ENCODE measurements at regions not wholly inside any gene's neighbourhood (a gene's known extent, or its start where the extent isn't known, plus 50 kb on each side); places are given as distances from the start of the nearest gene placed in this dataset.

DNA sequence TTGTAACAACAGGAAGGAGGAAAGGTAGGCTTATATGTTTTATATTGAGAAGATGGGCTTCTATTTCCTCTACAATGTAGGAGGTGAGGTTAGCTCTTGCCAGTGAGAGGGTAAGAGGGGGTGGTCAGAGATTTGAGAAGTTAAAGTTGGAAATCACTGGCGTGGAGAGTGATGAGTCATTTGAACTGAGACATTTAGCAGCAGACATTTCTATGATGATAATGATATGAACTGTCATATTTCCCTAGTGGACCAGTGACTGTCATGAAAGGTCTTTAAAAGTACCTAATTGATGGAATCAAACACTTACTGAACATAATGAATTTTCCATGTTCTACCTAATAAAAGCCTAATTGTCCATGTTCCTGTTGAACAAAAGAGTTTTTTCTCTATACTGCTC is 126.1 kb downstream of the FAM161A start:
- Histone ChIP-seq H3K18ac (ENCODE audit: extremely low read depth, low read length) (no peak overlapping the region), H3K4ac (replicated peaks; ENCODE audit: insufficient read length, low read depth, low read length) (no peak overlapping the region), H2AK5ac (ENCODE audit: low read depth, low read length) (no peak overlapping the region), H2AFZ (ENCODE audit: low read length) (no peak overlapping the region), H3K79me2 (ENCODE audit: control insufficient read depth in 1 of 2, insufficient read depth in 2 of 2, low read length in 2 of 2) (no peaks in the 10 kb centered on the region), H3K27me3 (replicated peaks in 1 of 4; ENCODE audit: control insufficient read depth in 3 of 4, extremely low read depth in 1 of 4, insufficient read depth in 3 of 4, low read length in 3 of 4) (no peaks in the 10 kb centered on the region), H3K9me3 (ENCODE audit: insufficient read depth in 2 of 2, low read depth in 1 of 2, low read length in 1 of 2) (peaks cover 0 to 5% of the 10 kb centered on the region in 2 experiments; a peak in 1 of 4 replicates), H3K23ac (ENCODE audit: insufficient read length) (no peak overlapping the region), H3K14ac (ENCODE audit: insufficient read length) (no peak overlapping the region), H3K4me2 (ENCODE audit: insufficient read depth in 1 of 2, low read depth in 2 of 2, low read length in 2 of 2) (no peak overlapping the region), H3K9ac (replicated peaks in 1 of 4; ENCODE audit: extremely low read depth in 1 of 4, low read depth in 3 of 4, low read length in 3 of 4) (no peak overlapping the region), H3K79me1 (ENCODE audit: low read depth, low read length) (no peaks in the 10 kb centered on the region), H2BK20ac (ENCODE audit: low read length) (no peak overlapping the region), H2BK15ac (ENCODE audit: low read length) (no peak overlapping the region), H2BK5ac (ENCODE audit: low read depth, low read length) (no peak overlapping the region), H3K56ac (replicated peaks; ENCODE audit: insufficient read length, low read depth, low read length) (no peak overlapping the region), H4K8ac (ENCODE audit: extremely low read depth, insufficient read depth, low read length) (no peak overlapping the region), H3K4me1 (replicated peaks in 1 of 4; ENCODE audit: control insufficient read depth in 3 of 4, insufficient read depth in 4 of 4, low read length in 3 of 4) (no peaks in the 10 kb centered on the region), H4K20me1 (replicated peaks in 1 of 2; ENCODE audit: control insufficient read depth in 1 of 2, insufficient read depth in 2 of 2, low read length in 2 of 2) (no peaks in the 10 kb centered on the region), H2BK12ac (ENCODE audit: low read depth, low read length) (no peak overlapping the region), H4K91ac (replicated peaks; ENCODE audit: insufficient read length, low read length) (no peak overlapping the region), H3K27ac (ENCODE audit: low read depth, low read length) (no peak overlapping the region), H3K4me3 (ENCODE audit: extremely low read depth in 1 of 4, insufficient read depth in 2 of 4, low read depth in 3 of 4, low read length in 4 of 4) (no peak overlapping the region), H2BK120ac (replicated peaks; ENCODE audit: low read depth, low read length) (no peak overlapping the region), H3K36me3 (ENCODE audit: control insufficient read depth in 2 of 4, insufficient read depth in 4 of 4, low read length in 3 of 4) (no peaks in the 10 kb centered on the region), H3K23me2 (ENCODE audit: low read depth, low read length) (no peaks in the 10 kb centered on the region), H4K5ac (ENCODE audit: insufficient read length, low read depth, low read length) (no peak overlapping the region)
- CTCF ChIA-PET (ENCODE audit: partially characterized antibody) = interaction anchor here (1.1 kb wide), 1 partner anchor 64 kb away, joined by 4 read pairs; no protein-coding TSS in a partner anchor
- POLR2A ChIA-PET (ENCODE audit: partially characterized antibody) = no interaction called here
- WGBS, 2 experiments (ENCODE audit: extremely low coverage in 1 of 2, insufficient coverage in 1 of 2, insufficient read length in 1 of 2, insufficient replicate concordance in 2 of 2, low coverage in 1 of 2, low lambda C conversion rate in 2 of 2, missing lambda C conversion rate in 1 of 2) = 90% methylated on average over 1 of the region's 1 CpG; no CpG with 5 or more reads in 1 of the 2 experiments
- FAIRE-seq (no peak), DNase-seq (ENCODE audit: low read depth in 1 of 2, low spot score in 2 of 2) (no peak)
- TF ChIP-seq CHD1 (IDR thresholded peaks at IDR 0.05; ENCODE audit: low read depth, low read length) = no peak
- no peak for TF ChIP-seq MAFK (IDR thresholded peaks at IDR 0.05; ENCODE audit: low read depth, low read length)
- no peak for TF ChIP-seq GABPA (IDR thresholded peaks at IDR 0.05; ENCODE audit: borderline replicate concordance, insufficient read depth, low read length)
- no peak for TF ChIP-seq RAD21 (IDR thresholded peaks at IDR 0.05 in 1 of 2, conservative IDR thresholded peaks at IDR 0.05 in 1 of 2; ENCODE audit: low read depth in 2 of 2, low read length in 2 of 2)
- TF ChIP-seq ASH2L (IDR thresholded peaks at IDR 0.05; ENCODE audit: low read length) = no peak
- no peak for TF ChIP-seq CHD2 (IDR thresholded peaks at IDR 0.05; ENCODE audit: low read length)
- no peak for TF ChIP-seq EZH2 (IDR thresholded peaks at IDR 0.05; ENCODE audit: low read depth, low read length, severe bottlenecking)
- TF ChIP-seq SAP30 (IDR thresholded peaks at IDR 0.05; ENCODE audit: insufficient read depth, insufficient replicate concordance, low read length) = no peak
- no peak for TF ChIP-seq KDM4A (IDR thresholded peaks at IDR 0.05; ENCODE audit: low read depth, low read length, severe bottlenecking)

All from H1 (cell line).